HT-29 (cell line): ENCODE measurements at regions not wholly inside any gene's neighbourhood (a gene's known extent, or its start where the extent isn't known, plus 50 kb on each side); places are given as distances from the start of the nearest gene placed in this dataset.
"Not testable (repeated sequence)": the region's sequence is repeated elsewhere in the genome, so short reads cannot be mapped to it uniquely, and the experiment has no call there.

Experiments used
- DNase-seq: peaks from one replicate; pipeline ENCODE4 v3.0.0-alpha.2; 2015; ENCODE audit warnings: low spot score

DNA sequence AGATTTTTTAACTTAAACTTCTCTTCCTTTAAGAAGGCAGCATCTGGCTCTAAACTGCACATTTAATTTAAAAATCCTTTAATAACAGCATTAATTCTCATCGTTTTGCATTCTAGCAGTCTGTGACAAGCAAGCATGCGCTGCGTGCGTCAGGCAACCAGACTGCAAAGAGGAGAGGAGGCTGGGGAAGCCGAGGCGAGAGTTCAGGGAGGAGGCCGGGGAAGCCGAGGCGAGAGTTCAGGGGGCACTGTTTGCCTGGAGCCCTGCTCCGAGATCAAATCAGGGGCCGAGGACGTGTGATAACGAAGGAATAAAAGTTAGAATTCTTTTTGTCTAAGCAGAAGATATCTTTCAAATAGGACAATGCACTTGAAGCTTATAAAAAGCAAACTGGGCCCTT is 435.7 kb downstream of the EFNB2 start:
- peak; percentile 47 for DNase-seq

GRCh38 chr13:106098778-106099177 is 436.7 kb downstream of the EFNB2 start:
- DNase-seq: no peak

DNA sequence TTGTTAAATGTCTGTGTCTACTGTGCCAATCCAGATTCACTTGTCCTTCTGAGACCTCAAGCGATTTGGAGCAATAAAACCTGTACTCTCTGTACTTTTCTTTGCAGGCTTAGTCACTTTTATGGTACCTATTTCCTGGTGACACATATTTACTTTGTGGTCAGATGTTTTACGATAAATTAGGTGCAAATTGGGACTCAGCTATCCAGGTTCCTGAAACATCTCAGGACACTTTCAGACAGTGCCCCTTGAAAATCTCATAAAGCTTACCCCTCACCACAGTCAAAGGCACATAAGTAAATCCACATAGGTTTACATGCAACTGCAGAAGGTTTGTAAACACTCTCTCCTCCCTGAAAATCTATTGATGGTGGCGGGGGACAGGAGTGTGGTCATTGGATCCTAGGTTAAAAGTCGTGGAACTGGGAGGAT is 438.8 kb downstream of the EFNB2 start:
- DNase-seq: peak; percentile 90

DNA sequence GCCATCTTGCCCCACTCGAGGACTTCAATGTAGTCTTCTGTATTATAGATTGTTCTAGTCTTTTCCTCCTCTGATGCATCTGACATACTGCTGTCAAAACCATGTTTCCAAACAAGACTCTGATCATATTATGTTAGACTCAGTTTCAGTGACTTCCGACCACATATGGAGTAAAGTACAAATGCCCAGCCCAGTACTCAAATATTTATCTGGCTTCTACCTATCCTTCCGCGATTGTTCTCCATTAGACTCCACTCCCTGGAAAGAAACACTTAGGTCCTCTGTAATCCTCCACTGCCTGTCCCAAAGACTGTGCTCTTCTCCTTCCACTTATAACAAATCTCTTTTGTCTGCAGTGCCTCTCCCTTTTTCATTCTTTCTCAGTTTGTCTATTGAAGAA is 439.5 kb downstream of the EFNB2 start:
- DNase-seq: no peak

DNA sequence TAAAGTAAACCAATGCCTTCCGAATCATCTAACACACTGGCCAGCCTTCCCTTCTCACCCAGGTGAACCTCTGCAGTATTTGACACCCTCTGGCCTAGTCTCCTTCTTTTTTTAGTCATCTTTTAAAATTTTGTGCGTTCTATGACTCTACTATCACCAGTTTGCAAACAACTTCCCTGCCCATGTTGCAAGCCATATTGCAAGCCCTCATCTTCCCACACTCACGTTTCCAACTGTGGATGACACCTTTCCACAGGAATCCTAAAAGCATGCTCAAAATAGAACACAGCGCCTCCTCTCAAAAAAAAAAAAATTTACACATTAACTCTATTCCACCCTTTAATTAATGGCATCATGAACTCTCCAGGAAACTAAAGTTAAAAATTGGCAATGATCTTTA is 440.1 kb downstream of the EFNB2 start:
- no peak for DNase-seq

- DNase-seq: no peak
Measured at GRCh38 chr13:106090001-106090400, 445.5 kb downstream of the EFNB2 start.

- no peak for DNase-seq
Measured at GRCh38 chr13:106089261-106089980, 446.0 kb downstream of the EFNB2 start.

DNA sequence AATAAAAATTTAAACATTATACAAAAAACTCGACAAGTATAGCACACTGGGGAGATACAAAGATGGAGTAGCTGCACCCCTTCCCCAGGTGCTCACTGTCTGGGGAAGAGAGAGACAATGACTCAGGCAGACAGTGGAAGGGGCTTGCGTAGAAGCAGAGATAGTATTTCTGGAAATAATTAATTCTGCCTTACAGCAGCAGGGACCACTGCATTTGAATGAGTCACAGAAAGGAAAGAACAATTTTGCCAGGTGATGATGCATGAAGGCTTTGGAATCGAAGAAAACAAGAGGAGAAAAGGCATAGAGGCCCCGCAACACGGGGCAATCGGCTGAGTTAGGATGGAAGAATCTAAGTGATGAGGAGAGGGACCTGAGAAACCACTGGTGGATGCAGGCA is 447.4 kb downstream of the EFNB2 start:
- no peak for DNase-seq

GRCh38 chr13:106087201-106087600 is 448.3 kb downstream of the EFNB2 start:
- no peak for DNase-seq

DNA sequence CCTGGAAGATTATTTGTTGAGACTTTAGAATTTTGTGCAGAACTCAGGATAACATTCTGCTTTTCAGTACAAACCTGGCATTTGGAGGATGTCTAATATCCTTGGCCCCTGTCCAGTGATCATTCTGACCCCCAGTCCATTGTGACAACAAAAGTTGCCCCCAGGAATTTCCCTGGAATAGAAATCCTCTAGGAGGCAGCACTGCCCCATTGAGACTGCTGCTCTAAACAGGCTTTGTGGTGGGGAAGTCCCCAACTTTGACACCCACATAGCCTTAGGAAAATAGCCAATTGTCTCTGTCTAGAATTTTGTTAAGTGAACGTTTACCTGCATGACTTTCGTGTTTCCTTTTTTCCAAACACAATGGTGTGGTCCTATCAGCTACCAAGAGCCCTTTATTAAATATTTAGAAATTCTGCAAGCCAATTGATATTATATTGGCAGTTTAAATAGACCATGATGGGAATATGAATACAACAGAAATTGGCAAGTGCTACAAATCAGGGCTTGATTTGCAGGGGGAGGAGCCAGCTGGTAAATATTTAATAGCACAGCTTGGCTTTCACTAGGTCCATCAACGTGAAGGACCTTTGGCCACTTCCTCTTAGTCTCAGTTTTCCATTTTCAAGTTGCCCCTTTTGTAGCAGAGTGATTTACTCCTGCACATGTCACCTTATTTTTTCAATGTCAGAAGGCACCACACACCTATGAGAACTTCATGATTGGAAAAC is 451.7 kb downstream of the EFNB2 start:
- peak; percentile 85 for DNase-seq

DNA sequence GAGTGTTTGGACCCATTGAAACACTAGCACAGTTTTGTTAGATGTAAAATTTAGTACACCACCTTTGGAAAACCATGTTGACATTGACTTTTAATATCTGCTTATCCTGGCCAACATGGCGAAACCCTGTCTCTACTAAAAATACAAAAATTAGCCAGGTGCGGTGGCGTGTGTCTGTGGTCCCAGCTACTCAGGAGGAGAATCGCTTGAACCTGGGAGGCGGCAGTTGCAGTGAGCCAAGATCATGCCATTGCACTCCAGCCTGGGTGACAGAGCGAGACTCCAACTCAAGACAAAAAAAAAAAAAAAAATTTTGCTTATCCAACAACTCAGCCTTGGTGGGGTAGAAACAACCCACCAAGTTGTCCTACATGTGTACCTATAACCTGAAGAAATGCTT is 454.2 kb downstream of the EFNB2 start:
- not testable (repeated sequence) for DNase-seq

DNA sequence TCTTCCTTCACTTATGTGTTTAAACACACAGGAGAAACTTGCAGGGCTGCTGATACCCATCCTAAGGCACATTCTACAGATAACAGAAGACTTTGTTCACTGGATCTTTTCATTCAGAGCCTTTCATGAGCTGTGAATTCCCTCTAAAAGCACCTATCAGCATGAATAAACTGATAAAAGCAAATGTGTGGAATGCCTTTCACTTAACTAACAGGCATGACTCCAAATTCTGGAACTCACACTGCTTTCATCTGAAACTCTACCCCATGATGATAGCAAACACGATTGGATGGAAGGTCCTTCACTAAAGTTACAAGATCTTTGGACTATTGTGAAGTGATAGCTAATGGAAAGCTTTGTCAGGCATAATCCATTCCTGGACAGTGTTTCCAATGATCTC is 457.3 kb downstream of the EFNB2 start:
- no peak for DNase-seq

DNA sequence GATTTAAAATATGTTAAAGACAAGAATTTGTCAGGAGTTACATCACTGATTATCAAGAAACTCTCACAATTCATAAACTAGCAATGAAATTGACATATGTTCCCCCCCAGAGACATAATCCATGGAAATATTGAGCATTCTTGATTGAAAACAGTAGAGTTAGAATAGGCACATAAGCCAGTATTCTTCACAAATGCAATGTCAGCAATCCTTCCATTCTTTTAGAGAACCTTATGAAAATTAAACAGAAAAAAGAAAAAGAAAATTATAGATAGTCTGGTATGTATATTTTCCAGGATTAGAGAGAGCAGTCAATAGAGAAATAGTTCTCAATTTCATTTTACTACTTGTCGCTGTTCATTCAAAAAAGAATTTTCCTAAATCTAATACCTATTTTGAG is 458.4 kb downstream of the EFNB2 start:
- DNase-seq: no peak

DNA sequence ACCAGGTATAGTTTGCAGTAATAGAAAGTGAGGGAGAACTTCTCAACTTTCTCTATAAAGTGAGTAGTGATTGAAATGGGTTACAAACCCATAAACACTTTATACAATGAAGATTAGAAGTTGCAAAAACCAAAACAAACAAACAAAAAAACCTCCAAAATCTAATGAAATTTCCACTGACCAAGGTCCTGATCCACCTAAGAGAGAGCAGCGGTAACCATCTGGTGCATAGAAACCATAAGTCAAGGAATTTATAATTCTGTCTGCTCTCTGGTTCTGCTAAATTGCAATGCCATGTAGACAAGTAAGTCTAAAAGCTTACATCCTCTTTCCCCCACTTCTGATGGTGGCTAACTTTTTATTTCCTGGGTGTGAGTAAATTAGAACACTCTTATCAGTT is 463.4 kb downstream of the EFNB2 start:
- DNase-seq: no peak

GRCh38 chr13:106063591-106064313 is 471.7 kb downstream of the EFNB2 start:
- DNase-seq: peak; percentile 10

GRCh38 chr13:106061781-106062180 is 473.7 kb downstream of the EFNB2 start:
- no peak for DNase-seq

DNA sequence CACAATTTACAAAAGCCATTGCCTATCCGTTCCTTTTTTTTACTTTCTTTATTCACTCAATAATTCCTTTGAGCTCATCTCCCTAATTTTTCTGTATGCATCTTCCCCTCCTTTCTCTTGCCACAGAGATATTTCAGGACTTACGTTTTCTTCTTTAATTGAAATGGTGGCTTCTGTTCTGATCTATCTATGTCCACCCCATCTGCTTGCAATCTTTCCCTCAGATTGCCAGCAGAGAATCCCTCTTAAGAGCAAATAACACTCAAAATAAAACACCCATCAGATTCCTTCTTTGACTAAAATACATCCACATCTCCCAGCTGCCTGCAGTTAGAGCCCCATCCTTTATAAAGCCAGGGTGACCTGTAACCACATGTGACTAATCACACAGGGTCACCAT is 478.6 kb downstream of the EFNB2 start:
- DNase-seq: no peak

GRCh38 chr13:106052200-106052767 is 483.2 kb downstream of the EFNB2 start:
- DNase-seq: no peak

- no peak for DNase-seq
Measured at GRCh38 chr13:106049171-106049570, 486.3 kb downstream of the EFNB2 start.

- DNase-seq: no peak
Measured at GRCh38 chr13:106048386-106048785, 487.1 kb downstream of the EFNB2 start.

DNA sequence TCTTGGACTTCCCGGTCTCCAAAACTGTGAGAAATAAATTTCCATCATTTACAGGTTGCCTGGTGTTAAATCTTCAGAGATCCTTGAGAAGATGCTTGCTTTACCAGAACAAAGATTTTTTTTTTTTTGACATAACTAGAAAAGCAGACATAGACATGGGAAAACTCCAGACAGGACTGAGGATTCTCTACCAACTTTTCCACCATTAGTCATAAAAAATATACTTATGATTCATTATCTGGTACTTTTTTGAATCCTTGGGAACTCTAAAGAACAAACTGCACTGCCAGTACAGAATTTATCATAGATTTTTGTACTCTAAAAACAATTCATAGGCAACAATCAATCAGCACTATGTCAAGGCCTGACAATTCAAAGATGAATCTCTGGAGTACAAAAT is 487.6 kb downstream of the EFNB2 start:
- no peak for DNase-seq

DNA sequence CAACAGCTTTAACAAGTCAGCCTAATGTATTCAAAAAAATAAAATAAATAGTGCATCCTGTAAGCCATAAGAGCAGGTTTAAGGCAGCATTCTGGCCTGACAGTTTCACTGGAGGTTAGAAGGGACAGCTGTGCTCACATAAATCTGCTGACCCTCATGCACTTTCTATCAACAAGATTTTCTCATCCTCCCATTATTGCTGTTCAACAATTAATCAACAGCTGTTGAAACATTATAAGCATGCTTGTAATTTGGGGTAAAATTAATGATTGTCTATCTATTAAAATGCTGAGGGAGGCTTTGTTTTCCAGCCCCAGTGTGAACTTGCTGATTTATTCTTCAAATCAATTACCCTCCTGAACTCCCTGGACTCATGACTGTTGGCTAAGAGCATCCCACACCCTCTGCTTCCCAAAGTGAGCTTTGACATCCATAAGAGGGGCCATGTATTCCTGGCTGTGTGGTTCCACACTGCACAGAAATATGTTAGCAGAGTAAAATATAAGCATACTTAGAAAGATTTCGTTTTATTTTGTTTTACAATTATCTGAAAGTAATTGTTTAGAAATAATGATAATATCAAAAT is 492.4 kb downstream of the EFNB2 start:
- no peak for DNase-seq
